ENCODE measurements at regions not wholly inside any gene's neighbourhood (a gene's known extent, or its start where the extent isn't known, plus 50 kb on each side); places are given as distances from the start of the nearest gene placed in this dataset.

DNA sequence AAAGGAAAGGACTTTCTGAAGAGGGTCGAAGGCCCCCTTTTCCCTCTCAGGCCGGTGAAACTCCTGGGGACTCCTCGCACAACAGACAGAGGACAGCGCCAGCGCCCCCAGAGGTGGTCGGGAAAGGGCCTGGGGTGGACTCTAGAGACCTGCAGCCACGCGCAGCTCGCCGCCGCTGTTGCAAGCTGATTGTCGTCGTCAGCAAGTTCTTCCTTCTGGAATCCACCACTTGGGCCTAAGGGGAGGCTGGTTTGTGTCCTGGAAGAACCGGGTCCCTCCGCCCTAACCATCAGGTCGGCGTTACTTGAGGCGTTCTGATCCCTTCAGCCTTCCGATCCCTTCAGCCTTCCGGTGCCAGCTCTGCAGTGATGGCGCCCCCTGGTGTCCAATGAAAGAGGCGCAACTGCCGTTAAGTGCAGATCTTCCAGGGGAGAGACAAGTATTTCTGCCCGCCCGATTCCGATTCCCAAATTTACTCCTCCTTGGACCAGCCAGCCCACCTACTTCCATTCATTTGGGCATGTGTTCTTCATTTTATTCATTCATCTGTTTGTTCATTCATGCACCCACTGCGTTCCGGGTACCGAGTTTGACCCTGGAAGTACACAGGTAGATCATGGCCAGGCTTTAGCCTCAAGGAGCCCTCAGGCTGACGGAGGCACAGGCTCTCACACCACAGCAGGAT is 77.2 kb upstream of the SLC6A11 start:
- TF ChIP-seq POLR2A (IDR thresholded peaks at IDR 0.05) = no peak
- TF ChIP-seq, protein P1, sequence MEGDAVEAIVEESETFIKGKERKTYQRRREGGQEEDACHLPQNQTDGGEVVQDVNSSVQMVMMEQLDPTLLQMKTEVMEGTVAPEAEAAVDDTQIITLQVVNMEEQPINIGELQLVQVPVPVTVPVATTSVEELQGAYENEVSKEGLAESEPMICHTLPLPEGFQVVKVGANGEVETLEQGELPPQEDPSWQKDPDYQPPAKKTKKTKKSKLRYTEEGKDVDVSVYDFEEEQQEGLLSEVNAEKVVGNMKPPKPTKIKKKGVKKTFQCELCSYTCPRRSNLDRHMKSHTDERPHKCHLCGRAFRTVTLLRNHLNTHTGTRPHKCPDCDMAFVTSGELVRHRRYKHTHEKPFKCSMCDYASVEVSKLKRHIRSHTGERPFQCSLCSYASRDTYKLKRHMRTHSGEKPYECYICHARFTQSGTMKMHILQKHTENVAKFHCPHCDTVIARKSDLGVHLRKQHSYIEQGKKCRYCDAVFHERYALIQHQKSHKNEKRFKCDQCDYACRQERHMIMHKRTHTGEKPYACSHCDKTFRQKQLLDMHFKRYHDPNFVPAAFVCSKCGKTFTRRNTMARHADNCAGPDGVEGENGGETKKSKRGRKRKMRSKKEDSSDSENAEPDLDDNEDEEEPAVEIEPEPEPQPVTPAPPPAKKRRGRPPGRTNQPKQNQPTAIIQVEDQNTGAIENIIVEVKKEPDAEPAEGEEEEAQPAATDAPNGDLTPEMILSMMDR (IDR thresholded peaks at IDR 0.05) = peak; percentile 78 to 88 (median 82)
- H3K36me3 ChIP-seq (ENCODE audit: low read depth, missing control alignments) = no peaks in the 10 kb centered on the region
- no peaks in the 10 kb centered on the region for H3K9me3 ChIP-seq
- H3K4me3 ChIP-seq = peak overlapping the region; percentile 42 to 56
- H3K4me1 ChIP-seq = no peaks in the 10 kb centered on the region
- no peak overlapping the region for H3K27ac ChIP-seq
- H3K27me3 ChIP-seq = no peaks in the 10 kb centered on the region
- intact Hi-C loops (cut with DNase I; ENCODE audit: low total_unique reads) = no loop called here
- 3 to 6% methylated on average over 22 to 30 of the region's 30 CpGs for WGBS, 2 donors
- DNase-seq = peak; percentile 91

- H3K27ac ChIP-seq = no peak overlapping the region
- no peak overlapping the region for H3K4me3 ChIP-seq
- DNase-seq = no peak
- intact Hi-C loops (cut with DNase I; ENCODE audit: low total_unique reads) = no loop called here
- H3K9me3 ChIP-seq = no peaks in the 10 kb centered on the region
- H3K36me3 ChIP-seq (ENCODE audit: low read depth, missing control alignments) = no peaks in the 10 kb centered on the region
- no peaks in the 10 kb centered on the region for H3K4me1 ChIP-seq
- no peak for TF ChIP-seq POLR2A (IDR thresholded peaks at IDR 0.05)
- TF ChIP-seq, protein P1 (IDR thresholded peaks at IDR 0.05) = no peak
- H3K27me3 ChIP-seq = no peaks in the 10 kb centered on the region
- 62 to 72% methylated on average over 4 of the region's 4 CpGs for WGBS, 2 donors
Observed at GRCh38 chr3:10740954-10741353, 75.1 kb upstream of the SLC6A11 start.

- no peak for TF ChIP-seq POLR2A (IDR thresholded peaks at IDR 0.05)
- TF ChIP-seq, protein P1 (IDR thresholded peaks at IDR 0.05) = no peak
- H3K36me3 ChIP-seq (ENCODE audit: low read depth, missing control alignments) = no peaks in the 10 kb centered on the region
- no peak overlapping the region for H3K4me3 ChIP-seq
- WGBS, 2 donors = 85 to 86% methylated on average over 8 to 10 of the region's 10 CpGs
- intact Hi-C loops (cut with DNase I; ENCODE audit: low total_unique reads) = no loop called here
- H3K9me3 ChIP-seq = no peaks in the 10 kb centered on the region
- no peaks in the 10 kb centered on the region for H3K27me3 ChIP-seq
- DNase-seq = no peak
- no peak overlapping the region for H3K27ac ChIP-seq
- H3K4me1 ChIP-seq = no peaks in the 10 kb centered on the region
Observed at GRCh38 chr3:10741891-10742671, 73.9 kb upstream of the SLC6A11 start.

DNA sequence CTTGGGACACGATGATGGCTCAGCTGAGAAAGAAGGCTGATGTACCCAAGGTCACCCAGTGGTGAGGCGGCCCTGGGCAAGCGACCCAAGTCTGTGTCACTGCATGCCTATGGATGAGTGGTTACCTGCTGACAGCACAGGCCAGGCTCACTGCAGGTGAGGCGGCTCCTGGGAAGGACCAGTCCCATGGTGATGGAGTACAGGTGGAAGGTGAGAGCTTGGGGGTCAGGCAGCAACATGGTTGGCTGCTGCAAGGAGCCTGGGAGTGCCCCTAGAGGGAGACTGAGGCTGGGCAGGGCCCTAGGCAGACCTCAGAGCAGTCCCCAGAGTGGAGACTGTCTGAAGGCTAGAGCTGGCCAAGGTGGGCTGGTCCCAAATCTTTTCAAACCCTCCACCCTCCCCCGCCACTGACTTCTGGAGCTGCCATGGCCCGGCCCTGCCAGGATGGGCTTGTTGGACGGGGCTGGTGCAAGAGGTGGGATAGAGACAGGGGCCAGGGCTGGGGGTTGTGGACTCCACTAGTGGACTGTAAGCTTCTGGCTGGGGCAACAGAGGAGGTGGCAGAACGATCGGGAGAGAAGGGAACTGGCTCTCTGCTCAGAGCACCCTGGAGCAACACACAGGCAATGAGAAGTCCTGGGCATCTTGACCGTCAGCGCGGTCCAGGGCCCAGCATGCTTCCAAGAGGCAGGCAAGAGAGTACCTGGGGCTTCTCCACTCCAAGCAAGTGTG is 72.5 kb upstream of the SLC6A11 start:
- Histone ChIP-seq H3K27ac (no peak overlapping the region), H3K9me3 (no peaks in the 10 kb centered on the region), H3K36me3 (ENCODE audit: low read depth, missing control alignments) (no peaks in the 10 kb centered on the region), H3K4me1 (no peaks in the 10 kb centered on the region), H3K4me3 (no peak overlapping the region), H3K27me3 (no peaks in the 10 kb centered on the region)
- intact Hi-C loops (cut with DNase I; ENCODE audit: low total_unique reads) = no loop called here
- 86 to 88% methylated on average over 7 to 12 of the region's 12 CpGs for WGBS, 2 donors
- no peak for DNase-seq
- TF ChIP-seq, protein P1 (IDR thresholded peaks at IDR 0.05) = no peak
- TF ChIP-seq POLR2A (IDR thresholded peaks at IDR 0.05) = no peak

All from testis (tissue), 2 donors.